ENCODE measurements at regions not wholly inside any gene's neighbourhood (a gene's known extent, or its start where the extent isn't known, plus 50 kb on each side); places are given as distances from the start of the nearest gene placed in this dataset.

DNA sequence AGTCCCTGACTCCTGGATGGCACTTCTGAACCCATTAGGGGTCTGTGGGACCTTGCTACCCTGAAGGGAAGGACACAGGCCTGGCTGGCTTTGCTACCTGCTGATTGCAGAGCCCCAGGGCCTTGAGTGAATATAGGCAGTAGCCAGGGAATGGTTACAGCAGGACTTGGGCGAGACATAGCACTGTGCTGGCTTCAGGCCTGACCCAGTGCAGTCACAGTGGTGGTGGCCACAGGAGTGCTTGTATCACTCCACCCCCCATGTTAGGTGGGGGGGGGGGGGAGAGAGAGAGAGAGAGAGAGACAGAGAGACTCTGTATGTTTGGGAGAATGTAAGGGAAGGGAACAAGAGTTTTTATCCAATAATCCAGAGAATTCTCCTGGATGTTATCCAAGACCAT is 439.3 kb upstream of the ZNF608 start:
- DNase-seq (ENCODE audit: low read depth in 1 of 2, low spot score in 1 of 2), result no peak
- no peak for ATAC-seq
- WGBS (ENCODE audit: missing lambda C conversion rate), result no CpG with 5 or more reads among the region's 1 CpG
- TF ChIP-seq, protein P1, sequence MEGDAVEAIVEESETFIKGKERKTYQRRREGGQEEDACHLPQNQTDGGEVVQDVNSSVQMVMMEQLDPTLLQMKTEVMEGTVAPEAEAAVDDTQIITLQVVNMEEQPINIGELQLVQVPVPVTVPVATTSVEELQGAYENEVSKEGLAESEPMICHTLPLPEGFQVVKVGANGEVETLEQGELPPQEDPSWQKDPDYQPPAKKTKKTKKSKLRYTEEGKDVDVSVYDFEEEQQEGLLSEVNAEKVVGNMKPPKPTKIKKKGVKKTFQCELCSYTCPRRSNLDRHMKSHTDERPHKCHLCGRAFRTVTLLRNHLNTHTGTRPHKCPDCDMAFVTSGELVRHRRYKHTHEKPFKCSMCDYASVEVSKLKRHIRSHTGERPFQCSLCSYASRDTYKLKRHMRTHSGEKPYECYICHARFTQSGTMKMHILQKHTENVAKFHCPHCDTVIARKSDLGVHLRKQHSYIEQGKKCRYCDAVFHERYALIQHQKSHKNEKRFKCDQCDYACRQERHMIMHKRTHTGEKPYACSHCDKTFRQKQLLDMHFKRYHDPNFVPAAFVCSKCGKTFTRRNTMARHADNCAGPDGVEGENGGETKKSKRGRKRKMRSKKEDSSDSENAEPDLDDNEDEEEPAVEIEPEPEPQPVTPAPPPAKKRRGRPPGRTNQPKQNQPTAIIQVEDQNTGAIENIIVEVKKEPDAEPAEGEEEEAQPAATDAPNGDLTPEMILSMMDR (IDR thresholded peaks at IDR 0.05), result no peak
- TF ChIP-seq SMC3 (IDR thresholded peaks at IDR 0.05) (no peak), CBX8 (IDR thresholded peaks at IDR 0.05) (no peak), FOSB (CRISPR knock-in tag; IDR thresholded peaks at IDR 0.05) (no peak)
- TF ChIP-seq, protein P2, sequence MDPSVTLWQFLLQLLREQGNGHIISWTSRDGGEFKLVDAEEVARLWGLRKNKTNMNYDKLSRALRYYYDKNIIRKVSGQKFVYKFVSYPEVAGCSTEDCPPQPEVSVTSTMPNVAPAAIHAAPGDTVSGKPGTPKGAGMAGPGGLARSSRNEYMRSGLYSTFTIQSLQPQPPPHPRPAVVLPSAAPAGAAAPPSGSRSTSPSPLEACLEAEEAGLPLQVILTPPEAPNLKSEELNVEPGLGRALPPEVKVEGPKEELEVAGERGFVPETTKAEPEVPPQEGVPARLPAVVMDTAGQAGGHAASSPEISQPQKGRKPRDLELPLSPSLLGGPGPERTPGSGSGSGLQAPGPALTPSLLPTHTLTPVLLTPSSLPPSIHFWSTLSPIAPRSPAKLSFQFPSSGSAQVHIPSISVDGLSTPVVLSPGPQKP (IDR thresholded peaks at IDR 0.05; ENCODE audit: low read depth, low read length), result no peak
- Histone ChIP-seq H3K4me1 (no peaks in the 10 kb centered on the region), H3K27ac (no peak overlapping the region), H3K4me2 (no peak overlapping the region), H3K4me3 (no peak overlapping the region), H3K9me3 (no peaks in the 10 kb centered on the region)
- FAIRE-seq, result no peak
- ChIA-PET CTCF (no interaction called here), POLR2A (no interaction called here)

DNA sequence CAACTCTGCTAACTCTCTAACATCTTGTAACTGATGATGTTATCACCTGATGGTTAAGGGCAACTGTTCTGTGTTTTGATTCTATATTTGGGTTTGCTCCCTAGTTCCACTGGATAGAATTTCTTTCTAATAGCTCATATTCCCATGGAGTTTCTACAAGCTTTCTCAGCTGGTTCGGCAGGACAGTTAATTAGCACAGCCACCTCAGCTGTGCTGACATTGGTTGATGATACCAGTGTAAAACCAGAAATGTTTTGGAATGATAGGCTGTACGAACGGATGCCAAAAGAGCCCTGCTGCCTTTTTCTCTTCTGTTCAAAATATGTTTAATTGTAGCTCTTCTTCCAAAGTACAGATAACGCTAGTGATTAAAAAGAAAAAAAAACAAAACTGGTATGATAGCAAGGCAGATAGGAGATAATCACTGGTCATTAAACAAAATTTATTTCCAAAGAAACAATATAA is 440.5 kb upstream of the ZNF608 start:
- TF ChIP-seq ZSCAN20 (CRISPR knock-in tag; IDR thresholded peaks at IDR 0.05) (no peak), RARB (CRISPR knock-in tag; IDR thresholded peaks at IDR 0.05) (no peak), BHLHE40 (IDR thresholded peaks at IDR 0.05; ENCODE audit: low read depth, low read length) (no peak), MAZ (IDR thresholded peaks at IDR 0.05; ENCODE audit: borderline replicate concordance, low read depth, low read length) (no peak), ESRRA (IDR thresholded peaks at IDR 0.05; ENCODE audit: borderline replicate concordance, low read length) (no peak)
- TF ChIP-seq, protein P3, sequence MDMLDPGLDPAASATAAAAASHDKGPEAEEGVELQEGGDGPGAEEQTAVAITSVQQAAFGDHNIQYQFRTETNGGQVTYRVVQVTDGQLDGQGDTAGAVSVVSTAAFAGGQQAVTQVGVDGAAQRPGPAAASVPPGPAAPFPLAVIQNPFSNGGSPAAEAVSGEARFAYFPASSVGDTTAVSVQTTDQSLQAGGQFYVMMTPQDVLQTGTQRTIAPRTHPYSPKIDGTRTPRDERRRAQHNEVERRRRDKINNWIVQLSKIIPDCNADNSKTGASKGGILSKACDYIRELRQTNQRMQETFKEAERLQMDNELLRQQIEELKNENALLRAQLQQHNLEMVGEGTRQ (IDR thresholded peaks at IDR 0.05), result no peak
- TF ChIP-seq, protein P1 (IDR thresholded peaks at IDR 0.05), result no peak
- no peak for ATAC-seq
- Histone ChIP-seq H3K4me3 (no peak overlapping the region), H3K27ac (no peak overlapping the region), H3K4me2 (no peak overlapping the region), H3K4me1 (no peaks in the 10 kb centered on the region), H3K9me3 (no peaks in the 10 kb centered on the region)
- POLR2A ChIA-PET, result no interaction called here
- DNase-seq (ENCODE audit: low read depth in 1 of 2, low spot score in 1 of 2), result no peak
- no peak for FAIRE-seq
- CTCF ChIA-PET, result interaction anchor here (1.8 kb wide), 1 partner anchor 10 kb away, joined by 4 read pairs; no protein-coding TSS in a partner anchor
- WGBS (ENCODE audit: missing lambda C conversion rate), result 66% methylated on average over 4 of the region's 4 CpGs

DNA sequence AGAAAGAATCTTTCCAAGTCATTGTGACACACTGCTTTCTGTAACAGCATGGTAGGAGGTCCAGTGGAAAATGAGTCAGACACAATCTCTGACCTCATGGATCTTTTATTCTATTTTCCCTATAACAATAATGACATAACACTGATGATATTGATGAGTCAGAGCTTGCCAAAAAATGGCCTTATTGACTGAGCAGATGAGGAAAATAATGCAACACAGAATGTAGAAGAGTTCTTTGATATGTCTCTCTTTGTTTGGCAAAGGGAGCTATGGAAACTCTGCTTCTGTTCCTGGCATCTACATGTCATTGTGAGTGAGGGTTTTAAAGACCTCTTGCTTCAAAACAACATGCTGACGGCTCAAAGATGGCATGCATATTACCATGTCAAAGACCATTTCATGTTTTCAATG is 443.1 kb upstream of the ZNF608 start:
- FAIRE-seq, result no peak
- POLR2A ChIA-PET, result no interaction called here
- TF ChIP-seq JUNB (IDR thresholded peaks at IDR 0.05), result no peak
- TF ChIP-seq FOSL2 (IDR thresholded peaks at IDR 0.05), result no peak
- peak; percentile 40; the same call in 1 of the 2 replicates for TF ChIP-seq FOSL2 (CRISPR knock-in tag; IDR thresholded peaks at IDR 0.05)
- DNase-seq (ENCODE audit: low read depth in 1 of 2, low spot score in 1 of 2), result no peak
- H3K9me3 ChIP-seq, result no peaks in the 10 kb centered on the region
- H3K4me1 ChIP-seq, result no peaks in the 10 kb centered on the region
- WGBS (ENCODE audit: missing lambda C conversion rate), result 62% methylated on average over 1 of the region's 1 CpG
- no peak overlapping the region for H3K4me2 ChIP-seq
- H3K27ac ChIP-seq, result no peak overlapping the region
- CTCF ChIA-PET, result interaction anchor here (0.8 kb wide), 1 partner anchor 12 kb away, joined by 3 read pairs; no protein-coding TSS in a partner anchor
- H3K4me3 ChIP-seq, result no peak overlapping the region
- ATAC-seq, result no peak
